MM.1S (cell line): ENCODE measurements at regions not wholly inside any gene's neighbourhood (a gene's known extent, or its start where the extent isn't known, plus 50 kb on each side); places are given as distances from the start of the nearest gene placed in this dataset.

Source experiments
- DNase-seq: peaks from one replicate; pipeline ENCODE4 v3.0.0-alpha.2; 2015
- H2AFZ ChIP-seq: fragments of 300-600 bp; sonication (generic); 2 replicates; pipeline ENCODE4 v1.6.0; 2016; ENCODE audit warnings: antibody characterized with exemption, low read length
- H3F3A ChIP-seq: fragments of 300-600 bp; sonication (generic); 2 replicates; pipeline ENCODE4 v1.6.1; 2016; ENCODE audit warnings: mild to moderate bottlenecking, antibody characterized with exemption, low read length, moderate library complexity, mixed read lengths; ENCODE audit not compliant: insufficient read depth
- H3K27ac ChIP-seq: fragments of 300-600 bp; sonication (generic); 2 replicates; pipeline ENCODE4 v1.5.1; 2016; ENCODE audit warnings: mild to moderate bottlenecking, low read length
- H3K27me3 ChIP-seq: fragments of 300-600 bp; sonication (generic); replicated peaks from 2 replicates; pipeline ENCODE4 v1.6.0; 2016; ENCODE audit warnings: low read length; ENCODE audit not compliant: insufficient read depth
- H3K36me3 ChIP-seq: fragments of 300-600 bp; sonication (generic); replicated peaks from 2 replicates; pipeline ENCODE4 v1.6.1; 2016; ENCODE audit warnings: mild to moderate bottlenecking, low read length, mixed read lengths; ENCODE audit not compliant: insufficient read depth
- H3K4me1 ChIP-seq: fragments of 300-600 bp; sonication (generic); 2 replicates; pipeline ENCODE4 v1.6.1; 2016; ENCODE audit warnings: low read length, mixed read lengths
- H3K4me2 ChIP-seq: fragments of 300-600 bp; sonication (generic); 2 replicates; pipeline ENCODE4 v1.6.0; 2016; ENCODE audit warnings: low read depth, low read length
- H3K4me3 ChIP-seq: fragments of 300-600 bp; sonication (generic); 2 replicates; pipeline ENCODE4 v1.5.1; 2016; ENCODE audit warnings: low read length, mixed read lengths
- H3K79me2 ChIP-seq: fragments of 300-600 bp; sonication (generic); 2 replicates; pipeline ENCODE4 v1.6.1; 2016; ENCODE audit warnings: mixed run types, low read length, mixed read lengths
- H3K9ac ChIP-seq: fragments of 300-600 bp; sonication (generic); 2 replicates; pipeline ENCODE4 v1.6.1; 2016; ENCODE audit warnings: low read length, mixed read lengths
- H3K9me2 ChIP-seq: fragments of 300-600 bp; sonication (generic); replicated peaks from 2 replicates; pipeline ENCODE4 v1.6.1; 2016; ENCODE audit warnings: mild to moderate bottlenecking, low read length, mixed read lengths; ENCODE audit not compliant: insufficient read depth
- H3K9me3 ChIP-seq: fragments of 300-600 bp; sonication (generic); replicated peaks from 2 replicates; pipeline ENCODE4 v1.6.1; 2016; ENCODE audit warnings: mild to moderate bottlenecking, low read length, mixed read lengths; ENCODE audit not compliant: insufficient read depth
- H4K20me1 ChIP-seq: fragments of 300-600 bp; sonication (generic); 2 replicates; pipeline ENCODE4 v1.6.1; 2016; ENCODE audit warnings: mild to moderate bottlenecking, low read length, moderate library complexity, mixed read lengths; ENCODE audit not compliant: insufficient read depth
- CTCF ChIP-seq: fragments of 300-600 bp; sonication (generic); IDR thresholded peaks from 2 replicates; pipeline ENCODE4 v1.5.1; 2016; ENCODE audit warnings: antibody characterized with exemption, low read length, mixed read lengths
- EZH2 ChIP-seq: fragments of 300-600 bp; sonication (generic); optimal IDR thresholded peaks from 2 replicates; pipeline ENCODE3; 2017; ENCODE audit warnings: low read depth, mild to moderate bottlenecking, antibody characterized with exemption, low read length, mixed read lengths
- EZH2phosphoT487 ChIP-seq: fragments of 300-600 bp; sonication (generic); IDR thresholded peaks from 2 replicates; pipeline ENCODE4 v1.6.1; 2018; ENCODE audit warnings: antibody characterized with exemption, low read length

DNA sequence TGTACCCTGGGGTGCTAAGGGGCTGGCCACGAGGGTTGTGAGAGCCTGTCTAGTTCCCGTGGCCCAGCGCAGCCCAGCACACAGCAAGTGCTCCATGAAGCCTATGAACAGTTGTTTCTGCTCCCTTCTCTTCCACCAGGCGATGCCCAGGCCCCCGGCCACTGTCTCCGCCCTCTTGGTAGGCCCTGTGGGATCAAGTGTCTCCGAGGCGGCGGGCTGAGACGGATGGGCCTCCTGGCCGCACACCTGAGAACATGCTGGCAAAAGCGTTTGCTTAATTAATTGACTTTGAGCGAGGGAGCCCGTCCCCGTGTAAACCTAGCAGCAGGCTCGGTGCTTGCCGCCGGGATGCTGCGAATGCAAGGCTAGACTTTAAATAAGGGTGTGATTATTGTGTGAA, 129.7 kb upstream of the GSE1 start:
- no peaks in the 10 kb centered on the region for H3K9me3 ChIP-seq
- H3K4me2 ChIP-seq: no peak overlapping the region
- TF ChIP-seq CTCF (no peak), EZH2 (no peak), EZH2phosphoT487 (no peak)
- H3K9ac ChIP-seq: no peak overlapping the region
- H3K79me2 ChIP-seq: no peaks in the 10 kb centered on the region
- 0 out of 2 replicates have a peak, but pooled peaks cover 4% of the 10 kb centered on the region for H3K4me1 ChIP-seq
- no peak overlapping the region for H3K4me3 ChIP-seq
- H2AFZ ChIP-seq: no peak overlapping the region
- H3K27ac ChIP-seq: no peak overlapping the region
- H3K27me3 ChIP-seq: peaks cover 7% of the 10 kb centered on the region
- peaks cover 5% of the 10 kb centered on the region; the same call in 1 of the 2 replicates for H3F3A ChIP-seq
- H3K36me3 ChIP-seq: no peaks in the 10 kb centered on the region
- no peak for DNase-seq
- H4K20me1 ChIP-seq: no peaks in the 10 kb centered on the region
- no peaks in the 10 kb centered on the region for H3K9me2 ChIP-seq

- 0 out of 2 replicates have a peak, but pooled peaks cover 4% of the 10 kb centered on the region for H3K4me1 ChIP-seq
- no peaks in the 10 kb centered on the region for H3K79me2 ChIP-seq
- no peaks in the 10 kb centered on the region for H4K20me1 ChIP-seq
- H3K4me2 ChIP-seq: no peak overlapping the region
- TF ChIP-seq EZH2 (no peak), CTCF (no peak), EZH2phosphoT487 (no peak)
- H3K9me2 ChIP-seq: no peaks in the 10 kb centered on the region
- peaks cover 5% of the 10 kb centered on the region; the same call in 1 of the 2 replicates for H3F3A ChIP-seq
- H3K9ac ChIP-seq: no peak overlapping the region
- no peak overlapping the region for H3K4me3 ChIP-seq
- H3K9me3 ChIP-seq: no peaks in the 10 kb centered on the region
- no peak overlapping the region for H3K27ac ChIP-seq
- no peak for DNase-seq
- peaks cover 16% of the 10 kb centered on the region for H3K27me3 ChIP-seq
- no peaks in the 10 kb centered on the region for H3K36me3 ChIP-seq
- H2AFZ ChIP-seq: no peak overlapping the region
These were observed 128.5 kb upstream of the GSE1 start for GRCh38 chr16:85484347-85485300.

GRCh38 chr16:85485379-85485778, 127.7 kb upstream of the GSE1 start:
- H3K9ac ChIP-seq: no peak overlapping the region
- H4K20me1 ChIP-seq: no peaks in the 10 kb centered on the region
- no peaks in the 10 kb centered on the region for H3K36me3 ChIP-seq
- no peak for TF ChIP-seq EZH2
- no peak for TF ChIP-seq CTCF
- TF ChIP-seq EZH2phosphoT487: no peak
- H3K9me2 ChIP-seq: no peaks in the 10 kb centered on the region
- H3K27ac ChIP-seq: no peak overlapping the region
- 0 out of 2 replicates have a peak, but pooled peaks cover 4% of the 10 kb centered on the region for H3K4me1 ChIP-seq
- no peaks in the 10 kb centered on the region for H3K9me3 ChIP-seq
- H3K79me2 ChIP-seq: no peaks in the 10 kb centered on the region
- H3K27me3 ChIP-seq: peaks cover 21% of the 10 kb centered on the region
- no peak for DNase-seq
- H2AFZ ChIP-seq: no peak overlapping the region
- no peak overlapping the region for H3K4me3 ChIP-seq
- H3K4me2 ChIP-seq: no peak overlapping the region
- H3F3A ChIP-seq: peaks cover 5% of the 10 kb centered on the region; the same call in 1 of the 2 replicates
